Liver (tissue), 8 donors: ENCODE measurements at regions not wholly inside any gene's neighbourhood (a gene's known extent, or its start where the extent isn't known, plus 50 kb on each side); places are given as distances from the start of the nearest gene placed in this dataset.

ENCODE experiments used
- DNase-seq: peaks from one replicate; pipeline ENCODE4 v3.0.0-alpha.2; 2017; ENCODE audit warnings: low spot score
- H3K27ac ChIP-seq, 2 donors: one replicate each; pipeline ENCODE4 v1.7.0; 2013; ENCODE audit warnings: inconsistent platforms in 2 of 2, low read length in 2 of 2, control low read depth in 1 of 2, low read depth in 1 of 2, mild to moderate bottlenecking in 1 of 2
- H3K27me3 ChIP-seq, 4 donors: one replicate each; pipeline versions ENCODE4 v1.6.1 to v1.7.0; 2013; ENCODE audit warnings: low read length in 3 of 4, inconsistent platforms in 1 of 4, mild to moderate bottlenecking in 1 of 4, moderate library complexity in 1 of 4; ENCODE audit not compliant: control insufficient read depth in 4 of 4, insufficient read depth in 4 of 4
- H3K36me3 ChIP-seq, 4 donors: one replicate each; pipeline versions ENCODE4 v1.6.1 to v1.7.0; 2013; ENCODE audit warnings: low read length in 3 of 4, mild to moderate bottlenecking in 3 of 4, low read depth in 1 of 4, moderate library complexity in 1 of 4; ENCODE audit not compliant: control insufficient read depth in 4 of 4, insufficient read depth in 3 of 4
- H3K4me1 ChIP-seq, 4 donors: one replicate each; pipeline versions ENCODE4 v1.6.1 to v1.7.0; 2013; ENCODE audit warnings: low read length in 3 of 4, mild to moderate bottlenecking in 3 of 4, moderate library complexity in 1 of 4; ENCODE audit not compliant: control insufficient read depth in 4 of 4, insufficient read depth in 4 of 4
- H3K4me3 ChIP-seq, 3 donors: one replicate each; pipeline versions ENCODE4 v1.6.1 to v1.7.0; 2013; ENCODE audit warnings: low read length in 3 of 3, control low read depth in 1 of 3, low read depth in 1 of 3, mild to moderate bottlenecking in 1 of 3
- H3K9ac ChIP-seq, 2 donors: one replicate each; pipeline ENCODE4 v1.7.0; 2013; ENCODE audit warnings: low read length in 2 of 2, mild to moderate bottlenecking in 2 of 2, moderate library complexity in 2 of 2, control low read depth in 1 of 2, low read depth in 1 of 2
- H3K9me3 ChIP-seq, 4 donors: one replicate each; pipeline versions ENCODE4 v1.6.1 to v1.7.0; 2013; ENCODE audit warnings: low read length in 3 of 4; ENCODE audit not compliant: control insufficient read depth in 4 of 4
- EGR1 ChIP-seq, 2 donors: IDR thresholded peaks; 2 replicates each; pipeline ENCODE4 v1.6.1; 2016 to 2018; ENCODE audit warnings: antibody characterized with exemption in 2 of 2, low read depth in 2 of 2
- FOXA1 ChIP-seq: IDR thresholded peaks from 2 replicates; pipeline ENCODE4 v1.6.1; 2016; ENCODE audit warnings: antibody characterized with exemption
- FOXA2 ChIP-seq: IDR thresholded peaks from 2 replicates; pipeline ENCODE4 v1.6.1; 2016; ENCODE audit warnings: antibody characterized with exemption
- GABPA ChIP-seq, 2 donors: IDR thresholded peaks in 1 of 2; conservative IDR thresholded peaks in 1 of 2; 2 replicates each; pipeline ENCODE4 v1.6.1; 2016; ENCODE audit warnings: antibody characterized with exemption in 2 of 2, mild to moderate bottlenecking in 1 of 2, moderate library complexity in 1 of 2
- HNF4A ChIP-seq, 2 donors: conservative IDR thresholded peaks; 2 replicates each; pipeline ENCODE4 v1.6.1; 2016; ENCODE audit warnings: antibody characterized with exemption in 2 of 2, mild to moderate bottlenecking in 2 of 2
- HNF4G ChIP-seq: IDR thresholded peaks from 2 replicates; pipeline ENCODE4 v1.6.1; 2016; ENCODE audit warnings: antibody characterized with exemption
- NR2F2 ChIP-seq: IDR thresholded peaks from 2 replicates; pipeline ENCODE4 v1.6.1; 2016; ENCODE audit warnings: antibody characterized with exemption
- RAD21 ChIP-seq, 2 donors: IDR thresholded peaks; 2 replicates each; pipeline ENCODE4 v1.6.1; 2016; ENCODE audit warnings: antibody characterized with exemption in 2 of 2, mild to moderate bottlenecking in 2 of 2
- RXRA ChIP-seq, 2 donors: IDR thresholded peaks; 2 replicates each; pipeline ENCODE4 v1.6.1; 2017 to 2018; ENCODE audit warnings: antibody characterized with exemption in 2 of 2, mild to moderate bottlenecking in 1 of 2
- SP1 ChIP-seq: IDR thresholded peaks from 2 replicates; pipeline ENCODE4 v1.6.1; 2018; ENCODE audit warnings: antibody characterized with exemption, mild to moderate bottlenecking
- TAF1 ChIP-seq: conservative IDR thresholded peaks from 2 replicates; pipeline ENCODE4 v1.6.1; 2016; ENCODE audit warnings: antibody characterized with exemption, mild to moderate bottlenecking
- YY1 ChIP-seq: IDR thresholded peaks from 2 replicates; pipeline ENCODE4 v1.6.1; 2016; ENCODE audit warnings: antibody characterized with exemption, mild to moderate bottlenecking
- WGBS: extraction: QIAGEN DNeasy Blood & Tissue Kit; methylation state at CpG from one replicate; pipeline ENCODE4 v1.1.7; 2013; 5-methylcytosine and 5-hydroxymethylcytosine counted together
- TF ChIP-seq, protein P1 (sequence below): IDR thresholded peaks from 2 replicates; pipeline ENCODE4 v1.6.1; 2016; ENCODE audit warnings: antibody characterized with exemption
- TF ChIP-seq, protein P2 (sequence below): IDR thresholded peaks from 2 replicates; pipeline ENCODE4 v1.6.1; 2016; ENCODE audit warnings: antibody characterized with exemption
- TF ChIP-seq, protein P3 (sequence below): fragments of 150-350 bp; IDR thresholded peaks from 2 replicates; pipeline ENCODE4 v1.5.1; 2017; ENCODE audit warnings: improper control_type of control experiment, low read depth, low read length; ENCODE audit not compliant: missing input control
- donor health status: healthy.
- donor health status: healthy.
- donor health status: healthy.
- donor health status: healthy.
- donor health status: healthy.

DNA sequence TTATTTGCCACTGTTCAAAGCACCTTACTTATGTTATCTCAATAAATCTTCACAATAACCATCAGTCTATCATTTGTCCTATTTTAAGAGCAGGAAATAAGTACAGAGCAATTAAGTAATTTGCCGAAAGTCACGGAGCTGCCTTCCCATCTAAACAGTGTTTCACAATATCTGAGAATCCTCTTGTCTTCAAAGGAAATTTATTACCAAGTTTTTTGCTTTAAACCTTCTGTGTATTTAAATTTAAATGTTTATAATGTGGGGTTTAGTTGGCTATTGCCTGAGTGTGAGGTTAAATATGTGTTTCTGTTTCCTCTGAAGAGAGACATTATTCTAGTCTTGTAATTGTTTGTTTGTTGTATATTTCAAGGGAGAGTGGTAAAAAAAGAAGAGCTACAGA, 633.1 kb downstream of the EFNB2 start:
- 85% methylated on average over 2 of the region's 2 CpGs for WGBS
- no peak for TF ChIP-seq SP1
- no peak for TF ChIP-seq TAF1
- no peak for TF ChIP-seq RXRA (IDR thresholded peaks at IDR 0.05)
- TF ChIP-seq, protein P1, sequence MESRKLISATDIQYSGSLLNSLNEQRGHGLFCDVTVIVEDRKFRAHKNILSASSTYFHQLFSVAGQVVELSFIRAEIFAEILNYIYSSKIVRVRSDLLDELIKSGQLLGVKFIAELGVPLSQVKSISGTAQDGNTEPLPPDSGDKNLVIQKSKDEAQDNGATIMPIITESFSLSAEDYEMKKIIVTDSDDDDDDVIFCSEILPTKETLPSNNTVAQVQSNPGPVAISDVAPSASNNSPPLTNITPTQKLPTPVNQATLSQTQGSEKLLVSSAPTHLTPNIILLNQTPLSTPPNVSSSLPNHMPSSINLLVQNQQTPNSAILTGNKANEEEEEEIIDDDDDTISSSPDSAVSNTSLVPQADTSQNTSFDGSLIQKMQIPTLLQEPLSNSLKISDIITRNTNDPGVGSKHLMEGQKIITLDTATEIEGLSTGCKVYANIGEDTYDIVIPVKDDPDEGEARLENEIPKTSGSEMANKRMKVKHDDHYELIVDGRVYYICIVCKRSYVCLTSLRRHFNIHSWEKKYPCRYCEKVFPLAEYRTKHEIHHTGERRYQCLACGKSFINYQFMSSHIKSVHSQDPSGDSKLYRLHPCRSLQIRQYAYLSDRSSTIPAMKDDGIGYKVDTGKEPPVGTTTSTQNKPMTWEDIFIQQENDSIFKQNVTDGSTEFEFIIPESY, result no peak
- TF ChIP-seq HNF4G, result no peak
- no peak for TF ChIP-seq HNF4A (conservative IDR thresholded peaks at IDR 0.05)
- no peak for TF ChIP-seq FOXA1
- TF ChIP-seq NR2F2, result no peak
- no peak for TF ChIP-seq FOXA2
- TF ChIP-seq GABPA (IDR thresholded peaks at IDR 0.05 in 1 of 2, conservative IDR thresholded peaks at IDR 0.05 in 1 of 2), result no peak
- TF ChIP-seq YY1, result no peak
- Histone ChIP-seq H3K4me3 (no peak overlapping the region), H3K9ac (no peak overlapping the region), H3K36me3 (no peaks in the 10 kb centered on the region), H3K27ac (no peak overlapping the region), H3K27me3 (no peaks in the 10 kb centered on the region), H3K4me1 (no peaks in the 10 kb centered on the region), H3K9me3 (peaks cover 0 to 4% (median 0%) of the 10 kb centered on the region in 4 donors)
- no peak for DNase-seq

DNA sequence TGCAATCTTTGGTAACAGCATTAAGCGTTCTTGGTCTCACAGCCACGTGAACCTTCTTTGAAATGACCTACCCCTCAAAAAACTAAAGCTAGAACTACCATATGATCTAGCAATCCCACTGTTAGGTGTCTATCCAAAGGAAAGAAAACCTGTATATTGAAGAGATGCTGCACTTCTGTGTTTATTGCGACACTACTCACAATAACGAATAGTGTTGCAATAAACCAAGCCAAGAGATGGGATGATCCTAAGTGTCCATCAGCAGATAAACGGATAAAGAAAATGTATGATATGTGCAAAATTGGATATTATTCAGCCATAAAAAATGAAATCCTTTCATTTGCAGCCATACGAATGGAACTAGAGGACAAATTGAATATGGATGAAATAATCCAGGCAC, 637.9 kb downstream of the EFNB2 start:
- H3K9me3 ChIP-seq, result peaks cover 0 to 4% (median 0%) of the 10 kb centered on the region in 4 donors
- H3K27me3 ChIP-seq, result no peaks in the 10 kb centered on the region
- no peak for TF ChIP-seq YY1
- no peak overlapping the region for H3K4me3 ChIP-seq
- no peak for DNase-seq
- H3K9ac ChIP-seq, result no peak overlapping the region
- H3K27ac ChIP-seq, result no peak overlapping the region
- 78% methylated on average over 6 of the region's 6 CpGs for WGBS
- no peaks in the 10 kb centered on the region for H3K36me3 ChIP-seq
- no peaks in the 10 kb centered on the region for H3K4me1 ChIP-seq

DNA sequence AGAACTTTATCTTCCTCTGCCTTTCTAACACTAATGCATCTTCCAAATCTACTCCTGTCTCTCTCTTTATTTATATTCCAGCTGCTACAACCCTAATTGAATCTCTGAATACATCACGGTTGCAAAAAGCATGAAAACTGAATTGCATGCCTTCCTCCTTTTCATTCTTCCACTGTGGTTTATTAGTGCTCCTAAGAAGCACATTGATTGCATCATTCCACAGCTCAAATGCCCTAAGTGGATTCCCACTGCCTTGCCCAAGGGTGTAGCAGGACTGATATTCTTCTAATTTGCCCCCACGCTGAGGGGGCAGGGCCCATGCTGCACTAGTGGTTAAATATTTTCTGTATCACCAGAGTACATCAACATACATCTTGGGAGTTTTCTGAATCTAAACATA, 640.8 kb downstream of the EFNB2 start:
- Histone ChIP-seq H3K36me3 (no peaks in the 10 kb centered on the region), H3K9me3 (peaks cover 0 to 4% (median 0%) of the 10 kb centered on the region in 4 donors), H3K27ac (no peak overlapping the region), H3K4me1 (no peaks in the 10 kb centered on the region), H3K27me3 (no peaks in the 10 kb centered on the region), H3K4me3 (no peak overlapping the region), H3K9ac (no peak overlapping the region)
- no peak for DNase-seq
- 74% methylated on average over 2 of the region's 2 CpGs for WGBS
- no peak for TF ChIP-seq HNF4G
- TF ChIP-seq SP1, result no peak
- TF ChIP-seq, protein P1, result no peak
- TF ChIP-seq TAF1, result no peak
- TF ChIP-seq EGR1 (IDR thresholded peaks at IDR 0.05; ENCODE audit: low read depth in 2 of 2), result no peak
- TF ChIP-seq, protein P2, sequence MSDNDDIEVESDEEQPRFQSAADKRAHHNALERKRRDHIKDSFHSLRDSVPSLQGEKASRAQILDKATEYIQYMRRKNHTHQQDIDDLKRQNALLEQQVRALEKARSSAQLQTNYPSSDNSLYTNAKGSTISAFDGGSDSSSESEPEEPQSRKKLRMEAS, result no peak
- TF ChIP-seq, protein P3, sequence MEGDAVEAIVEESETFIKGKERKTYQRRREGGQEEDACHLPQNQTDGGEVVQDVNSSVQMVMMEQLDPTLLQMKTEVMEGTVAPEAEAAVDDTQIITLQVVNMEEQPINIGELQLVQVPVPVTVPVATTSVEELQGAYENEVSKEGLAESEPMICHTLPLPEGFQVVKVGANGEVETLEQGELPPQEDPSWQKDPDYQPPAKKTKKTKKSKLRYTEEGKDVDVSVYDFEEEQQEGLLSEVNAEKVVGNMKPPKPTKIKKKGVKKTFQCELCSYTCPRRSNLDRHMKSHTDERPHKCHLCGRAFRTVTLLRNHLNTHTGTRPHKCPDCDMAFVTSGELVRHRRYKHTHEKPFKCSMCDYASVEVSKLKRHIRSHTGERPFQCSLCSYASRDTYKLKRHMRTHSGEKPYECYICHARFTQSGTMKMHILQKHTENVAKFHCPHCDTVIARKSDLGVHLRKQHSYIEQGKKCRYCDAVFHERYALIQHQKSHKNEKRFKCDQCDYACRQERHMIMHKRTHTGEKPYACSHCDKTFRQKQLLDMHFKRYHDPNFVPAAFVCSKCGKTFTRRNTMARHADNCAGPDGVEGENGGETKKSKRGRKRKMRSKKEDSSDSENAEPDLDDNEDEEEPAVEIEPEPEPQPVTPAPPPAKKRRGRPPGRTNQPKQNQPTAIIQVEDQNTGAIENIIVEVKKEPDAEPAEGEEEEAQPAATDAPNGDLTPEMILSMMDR, result no peak
- no peak for TF ChIP-seq NR2F2
- no peak for TF ChIP-seq RXRA (IDR thresholded peaks at IDR 0.05)
- TF ChIP-seq HNF4A (conservative IDR thresholded peaks at IDR 0.05), result no peak
- TF ChIP-seq RAD21 (IDR thresholded peaks at IDR 0.05), result no peak
- no peak for TF ChIP-seq YY1
